Osteoblast (primary cell): ENCODE measurements at regions not wholly inside any gene's neighbourhood (a gene's known extent, or its start where the extent isn't known, plus 50 kb on each side); places are given as distances from the start of the nearest gene placed in this dataset.

Experiments
- DNase-seq: peaks from one replicate; pipeline ENCODE4 v3.0.0; 2011; ENCODE audit warnings: low spot score, mixed read lengths; ENCODE audit not compliant: insufficient read length; ENCODE audit errors: missing footprints
- H2AFZ ChIP-seq: 2 replicates; pipeline ENCODE4 v1.6.0; 2011; ENCODE audit warnings: mild to moderate bottlenecking, low read length
- H3K27ac ChIP-seq: 2 replicates; pipeline ENCODE4 v1.5.1; 2011; ENCODE audit warnings: mild to moderate bottlenecking, low read depth, low read length, moderate library complexity
- H3K27me3 ChIP-seq: 2 replicates; pipeline ENCODE4 v1.6.0; 2012; ENCODE audit warnings: mild to moderate bottlenecking, control low read depth, inconsistent platforms, low read length, moderate library complexity; ENCODE audit not compliant: insufficient read depth
- H3K36me3 ChIP-seq: 2 replicates; pipeline ENCODE4 v1.5.1; 2011; ENCODE audit warnings: mild to moderate bottlenecking, low read length, control low read depth, moderate library complexity; ENCODE audit not compliant: insufficient read depth
- H3K4me1 ChIP-seq: 2 replicates; pipeline ENCODE4 v1.5.1; 2011; ENCODE audit warnings: mild to moderate bottlenecking, low read length, control low read depth, moderate library complexity; ENCODE audit not compliant: insufficient read depth
- H3K4me2 ChIP-seq: 2 replicates; pipeline ENCODE4 v1.6.0; 2011; ENCODE audit warnings: mild to moderate bottlenecking, low read length; ENCODE audit not compliant: insufficient read depth
- H3K4me3 ChIP-seq: fragments of 200-600 bp; sonication (generic); 3 replicates; pipeline ENCODE4 v1.5.1; 2012; ENCODE audit warnings: mild to moderate bottlenecking, low read length, inconsistent platforms; ENCODE audit not compliant: insufficient read depth
- H3K79me2 ChIP-seq: 2 replicates; pipeline ENCODE4 v1.6.0; 2012; ENCODE audit warnings: mild to moderate bottlenecking, low read length, control low read depth, inconsistent platforms; ENCODE audit not compliant: insufficient read depth
- H3K9me3 ChIP-seq: 2 replicates; pipeline ENCODE4 v1.5.1; 2011; ENCODE audit warnings: low read depth, low read length, control low read depth
- H4K20me1 ChIP-seq: 2 replicates; pipeline ENCODE4 v1.6.0; 2012; ENCODE audit warnings: mild to moderate bottlenecking, low read length, control low read depth; ENCODE audit not compliant: insufficient read depth
- CTCF ChIP-seq: IDR thresholded peaks from 2 replicates; pipeline ENCODE4 v1.5.1; 2011; ENCODE audit warnings: mild to moderate bottlenecking, low read depth, low read length, moderate library complexity; ENCODE audit errors: extremely low read depth

GRCh38 chr10:86579883-86580520 is 58.4 kb upstream of the WAPL start:
- H3K9me3 ChIP-seq = no peaks in the 10 kb centered on the region
- no peak for TF ChIP-seq CTCF
- no peaks in the 10 kb centered on the region for H3K36me3 ChIP-seq
- DNase-seq = no peak
- H3K4me1 ChIP-seq = no peaks in the 10 kb centered on the region
- H2AFZ ChIP-seq = no peak overlapping the region
- no peak overlapping the region for H3K4me2 ChIP-seq
- no peak overlapping the region for H3K4me3 ChIP-seq
- no peaks in the 10 kb centered on the region for H3K79me2 ChIP-seq
- H3K27me3 ChIP-seq = no peaks in the 10 kb centered on the region
- H3K27ac ChIP-seq = no peak overlapping the region
- no peaks in the 10 kb centered on the region for H4K20me1 ChIP-seq

- H3K4me1 ChIP-seq = no peaks in the 10 kb centered on the region
- no peak overlapping the region for H3K4me2 ChIP-seq
- H3K79me2 ChIP-seq = no peaks in the 10 kb centered on the region
- H3K27me3 ChIP-seq = no peaks in the 10 kb centered on the region
- H4K20me1 ChIP-seq = no peaks in the 10 kb centered on the region
- no peak overlapping the region for H3K4me3 ChIP-seq
- DNase-seq = no peak
- no peaks in the 10 kb centered on the region for H3K36me3 ChIP-seq
- H3K27ac ChIP-seq = no peak overlapping the region
- no peak for TF ChIP-seq CTCF
- no peak overlapping the region for H2AFZ ChIP-seq
- H3K9me3 ChIP-seq = no peaks in the 10 kb centered on the region
These were observed 58.9 kb upstream of the WAPL start for GRCh38 chr10:86580521-86580891.

- no peak overlapping the region for H3K27ac ChIP-seq
- H3K79me2 ChIP-seq = no peaks in the 10 kb centered on the region
- no peak for TF ChIP-seq CTCF
- no peaks in the 10 kb centered on the region for H4K20me1 ChIP-seq
- no peaks in the 10 kb centered on the region for H3K4me1 ChIP-seq
- no peak overlapping the region for H3K4me2 ChIP-seq
- no peak overlapping the region for H2AFZ ChIP-seq
- no peaks in the 10 kb centered on the region for H3K9me3 ChIP-seq
- no peaks in the 10 kb centered on the region for H3K27me3 ChIP-seq
- no peak for DNase-seq
- no peak overlapping the region for H3K4me3 ChIP-seq
- no peaks in the 10 kb centered on the region for H3K36me3 ChIP-seq
These were observed 62.4 kb upstream of the WAPL start for GRCh38 chr10:86583983-86584382.

GRCh38 chr10:86585037-86585929 is 63.7 kb upstream of the WAPL start:
- no peak overlapping the region for H3K27ac ChIP-seq
- no peaks in the 10 kb centered on the region for H3K4me1 ChIP-seq
- H3K27me3 ChIP-seq = no peaks in the 10 kb centered on the region
- DNase-seq = peak; percentile 93
- peak overlapping the region; percentile 65 for H3K4me2 ChIP-seq
- no peaks in the 10 kb centered on the region for H3K9me3 ChIP-seq
- no peak overlapping the region for H3K4me3 ChIP-seq
- H4K20me1 ChIP-seq = no peaks in the 10 kb centered on the region
- peak; percentile 94 for TF ChIP-seq CTCF
- H3K79me2 ChIP-seq = no peaks in the 10 kb centered on the region
- peak overlapping the region; percentile 49 for H2AFZ ChIP-seq
- no peaks in the 10 kb centered on the region for H3K36me3 ChIP-seq
